HG03521 (cell line): ENCODE measurements at regions not wholly inside any gene's neighbourhood (a gene's known extent, or its start where the extent isn't known, plus 50 kb on each side); places are given as distances from the start of the nearest gene placed in this dataset.
"Not testable (repeated sequence)": the region's sequence is repeated elsewhere in the genome, so short reads cannot be mapped to it uniquely, and the experiment has no call there.

Experiments used
- ATAC-seq: cut with Tn5 transposase; IDR thresholded peaks from one replicate; pipeline ENCODE4 v1.9.1; 2021; ENCODE audit warnings: mild to moderate bottlenecking, moderate library complexity; ENCODE audit not compliant: unreplicated experiment

DNA sequence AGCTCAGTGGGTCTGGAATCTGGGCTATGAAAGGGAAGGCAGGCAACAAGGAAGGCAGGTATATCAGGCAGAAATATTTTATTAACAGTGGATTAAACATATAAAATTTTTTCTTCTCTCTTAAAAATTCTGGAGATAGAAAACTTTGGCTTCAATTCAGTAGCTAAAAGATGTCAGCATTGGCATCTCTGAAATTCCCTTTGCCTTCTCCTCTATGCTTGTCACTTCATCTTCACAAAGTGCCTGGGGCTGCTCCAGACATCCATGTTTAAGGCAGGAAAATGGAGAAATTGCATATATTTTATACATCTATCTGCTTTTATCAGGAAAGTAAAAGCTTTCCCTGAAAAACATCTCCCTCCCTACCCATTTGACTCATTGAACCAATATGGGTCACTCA, 894.1 kb upstream of the API5 start:
- no peak for ATAC-seq

GRCh38 chr11:42422090-42422489, 889.7 kb upstream of the API5 start:
- ATAC-seq = no peak

DNA sequence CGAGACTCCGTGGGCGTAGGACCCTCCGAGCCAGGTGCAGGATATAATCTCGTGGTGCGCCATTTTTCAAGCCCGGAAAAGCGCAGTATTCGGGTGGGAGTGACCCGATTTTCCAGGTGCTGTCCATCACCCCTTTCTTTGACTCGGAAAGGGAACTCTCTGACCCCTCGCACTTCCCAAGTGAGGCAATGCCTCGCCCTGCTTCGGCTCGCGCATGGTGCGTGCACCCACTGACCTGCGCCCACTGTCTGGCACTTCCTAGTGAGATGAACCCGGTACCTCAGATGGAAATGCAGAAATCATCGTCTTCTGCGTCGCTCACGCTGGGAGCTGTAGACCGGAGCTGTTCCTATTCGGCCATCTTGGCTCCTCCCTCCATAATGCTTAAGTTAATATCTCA, 876.9 kb upstream of the API5 start:
- ATAC-seq = not testable (repeated sequence)

GRCh38 chr11:42444406-42444805, 867.4 kb upstream of the API5 start:
- ATAC-seq = no peak

GRCh38 chr11:42462558-42463310, 849.1 kb upstream of the API5 start:
- no peak for ATAC-seq

GRCh38 chr11:42465623-42466022, 846.2 kb upstream of the API5 start:
- ATAC-seq = no peak

DNA sequence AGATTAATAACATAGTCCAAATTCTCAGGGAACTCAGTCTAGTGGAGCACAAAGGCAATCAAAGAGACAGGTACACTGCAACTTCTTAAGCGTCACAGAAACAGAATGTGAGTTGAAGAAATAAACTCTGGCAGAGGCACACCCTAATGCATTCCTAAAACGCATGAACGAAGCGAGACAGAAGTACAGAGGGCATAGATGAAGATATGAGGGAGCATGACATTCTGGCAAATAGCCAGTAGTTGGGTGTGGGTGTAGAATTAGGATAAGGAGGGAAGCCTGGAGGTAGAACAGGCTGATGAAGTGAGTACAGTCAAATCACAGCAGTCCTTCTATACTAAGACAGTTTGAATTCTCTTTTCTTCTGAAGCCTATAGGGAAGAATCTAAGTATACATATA, 838.7 kb upstream of the API5 start:
- no peak for ATAC-seq

GRCh38 chr11:42482822-42483221, 829.0 kb upstream of the API5 start:
- no peak for ATAC-seq

DNA sequence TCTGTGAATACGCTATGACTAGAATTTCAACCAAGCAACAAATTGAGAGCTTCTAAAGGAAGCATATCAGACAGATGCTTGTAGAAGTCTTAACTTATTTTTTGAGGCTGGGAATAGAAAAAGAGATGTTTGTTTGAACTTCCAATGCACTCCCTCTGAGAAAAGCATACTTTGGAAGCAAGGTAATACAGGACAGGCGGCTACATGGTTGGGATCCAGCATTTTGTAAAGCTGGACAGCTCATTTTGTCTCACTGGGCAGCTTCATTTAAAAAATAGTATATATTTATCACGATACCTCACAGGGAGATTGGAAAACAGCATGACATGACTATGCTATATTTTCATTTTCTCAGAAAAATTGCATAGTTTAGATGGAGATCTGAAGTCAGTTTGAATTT, 821.3 kb upstream of the API5 start:
- ATAC-seq = no peak

DNA sequence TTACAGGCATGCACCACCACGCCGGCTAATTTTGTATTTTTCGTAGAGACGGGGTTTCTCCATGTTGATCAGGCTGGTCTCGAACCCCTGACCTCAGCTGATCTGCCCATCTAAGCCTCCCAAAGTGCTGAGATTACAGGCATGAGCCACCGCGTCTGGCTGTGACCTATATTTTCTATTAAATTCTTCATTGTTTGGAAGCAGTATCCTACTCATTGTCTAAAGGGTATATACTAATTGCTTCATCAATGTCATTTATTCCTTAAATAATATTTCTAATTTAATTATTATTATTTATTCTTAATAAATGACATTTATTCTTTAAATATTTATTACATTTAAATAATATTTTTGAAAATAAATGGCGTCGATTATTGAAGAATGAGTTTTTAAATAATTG, 817.3 kb upstream of the API5 start:
- ATAC-seq = no peak

DNA sequence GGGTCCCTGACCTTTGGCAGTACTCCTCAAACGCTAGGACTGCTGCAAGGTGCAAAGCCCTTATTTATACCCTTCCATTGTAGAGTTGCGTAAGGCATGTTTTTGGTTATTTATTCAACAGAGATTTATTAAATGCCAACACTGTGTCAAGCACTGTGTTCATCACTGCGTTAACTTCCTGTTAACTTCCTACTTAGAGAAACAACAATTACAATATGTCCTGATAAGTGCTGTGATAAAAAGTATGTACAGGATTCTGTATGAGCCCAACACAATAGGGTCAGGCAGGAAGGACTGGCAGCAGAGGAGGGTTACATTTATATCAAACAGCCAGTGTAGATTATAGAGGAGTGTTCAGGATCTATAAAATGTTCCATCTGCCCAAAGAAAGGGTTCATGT, 812.8 kb upstream of the API5 start:
- no peak for ATAC-seq

- ATAC-seq = no peak
These were observed 809.6 kb upstream of the API5 start for GRCh38 chr11:42502151-42502550.

- ATAC-seq = no peak
These were observed 789.8 kb upstream of the API5 start for GRCh38 chr11:42521994-42522393.

GRCh38 chr11:42524534-42525227, 787.1 kb upstream of the API5 start:
- peak; percentile 91 for ATAC-seq

DNA sequence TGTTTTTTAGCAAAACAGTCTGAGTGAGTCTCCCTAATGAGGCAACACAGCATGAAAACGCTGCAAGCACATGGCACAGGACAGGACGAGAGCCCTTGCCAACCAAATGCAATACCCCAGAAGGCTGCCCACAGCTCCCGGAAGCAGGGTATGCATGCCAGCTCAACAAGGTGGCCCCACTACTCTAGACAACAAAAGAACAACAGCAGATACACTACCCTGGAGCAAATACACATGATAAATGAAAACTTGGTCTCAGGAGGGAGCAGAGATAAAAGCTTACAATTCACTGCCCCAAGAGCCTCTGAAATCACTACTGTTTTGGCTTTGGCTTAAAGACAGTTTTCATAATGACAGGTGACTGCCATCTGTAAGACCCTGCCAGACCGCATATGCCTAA, 785.4 kb upstream of the API5 start:
- ATAC-seq = no peak

- ATAC-seq = no peak
These were observed 783.3 kb upstream of the API5 start for GRCh38 chr11:42528471-42528870.

DNA sequence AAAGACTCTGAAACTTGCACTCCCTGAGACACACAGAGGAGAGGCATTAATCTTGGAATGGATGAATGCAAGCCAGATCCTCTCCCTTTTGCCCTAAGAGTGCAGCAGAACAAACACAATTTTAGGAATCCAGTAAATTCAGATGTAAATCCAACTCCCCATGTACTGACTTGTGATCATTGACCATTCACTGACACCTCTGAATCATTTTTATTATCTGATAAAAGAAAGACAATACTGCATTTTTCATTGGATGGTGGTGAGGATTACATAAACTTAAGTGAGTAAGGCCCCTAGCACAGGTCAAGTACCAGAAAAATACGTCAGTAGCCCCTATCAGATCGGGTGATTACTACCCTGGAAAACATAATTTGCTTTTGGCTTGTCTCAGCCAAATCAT, 782.9 kb upstream of the API5 start:
- ATAC-seq = no peak

DNA sequence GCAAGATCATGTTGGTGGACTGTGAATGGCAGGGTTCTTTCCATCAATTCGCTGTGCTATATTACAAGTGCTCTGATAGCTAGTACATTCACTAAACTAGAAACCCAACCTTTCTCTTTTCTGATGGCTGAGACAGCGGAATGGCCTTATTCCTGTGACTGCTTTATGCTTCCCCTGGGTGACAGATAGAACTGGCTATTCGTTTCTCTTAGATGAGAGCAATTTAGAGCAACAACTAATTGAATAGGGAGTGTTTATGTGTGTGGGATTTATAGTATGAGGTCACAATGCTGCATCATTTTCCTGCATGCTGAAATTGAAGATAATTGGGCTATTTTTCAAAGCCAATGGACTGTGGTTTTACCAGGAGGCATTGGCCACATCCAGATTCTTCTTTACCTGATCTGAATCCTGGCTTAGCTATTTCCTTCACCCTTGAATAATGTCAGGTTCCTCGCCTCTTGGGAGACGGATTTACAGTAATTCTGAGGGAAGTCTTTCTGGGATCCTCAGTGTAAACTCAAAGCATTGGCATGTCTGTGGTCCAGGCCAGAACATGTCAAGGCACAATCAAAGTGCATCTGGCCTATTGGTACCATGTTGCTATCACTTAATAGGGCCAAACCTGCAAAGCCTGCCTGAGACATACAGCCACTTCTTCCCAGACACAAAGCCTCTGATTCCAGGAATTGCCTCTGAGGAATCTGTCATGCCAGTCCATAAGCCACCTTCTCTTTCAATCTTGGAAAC, 775.0 kb upstream of the API5 start:
- no peak for ATAC-seq

GRCh38 chr11:42542336-42542735, 769.5 kb upstream of the API5 start:
- ATAC-seq = no peak

DNA sequence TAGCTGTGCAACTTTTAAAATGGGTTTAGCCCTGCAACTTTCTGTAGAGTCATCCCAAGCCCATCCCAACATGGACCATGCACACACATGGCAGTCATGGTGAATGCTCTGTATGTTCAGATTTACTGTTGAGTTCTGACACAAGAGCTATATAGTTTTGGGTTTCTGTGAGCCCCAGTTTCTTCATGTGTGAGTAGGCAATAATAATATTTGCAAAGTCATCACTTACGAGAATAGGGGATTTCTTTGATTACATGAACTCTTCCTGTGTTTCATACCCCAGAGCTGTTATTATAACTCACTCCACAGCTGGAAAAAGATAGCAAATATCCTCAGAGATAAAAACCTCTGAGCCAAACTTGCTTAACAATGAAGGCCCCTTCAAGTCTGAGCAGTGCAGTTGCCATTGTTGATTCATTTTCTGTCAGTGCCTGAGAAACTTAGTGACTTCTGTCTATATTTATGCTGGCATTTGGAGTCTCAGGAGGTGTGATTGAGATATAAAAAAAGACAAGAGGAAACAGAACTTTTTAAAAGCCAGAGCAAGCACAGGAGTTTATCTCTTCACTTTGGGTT, 767.9 kb upstream of the API5 start:
- no peak for ATAC-seq

DNA sequence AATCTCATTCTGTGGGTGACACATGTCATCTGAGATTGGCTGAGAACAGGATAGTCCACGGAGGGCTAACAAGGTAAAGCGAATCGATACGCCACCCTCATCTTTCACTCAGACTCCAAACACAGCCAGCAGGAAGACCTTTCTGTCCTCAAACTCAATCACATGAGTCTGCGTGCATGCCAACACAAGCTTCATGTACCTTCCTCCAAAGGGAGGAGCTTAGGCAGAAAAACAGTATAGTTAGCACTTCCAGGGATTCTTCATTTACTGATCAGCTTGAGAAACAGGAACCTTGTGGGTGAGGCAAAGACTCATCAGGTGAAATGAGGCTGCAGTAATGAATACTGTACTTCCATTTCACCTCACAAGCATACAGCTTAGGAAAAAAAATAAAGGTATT, 767.1 kb upstream of the API5 start:
- ATAC-seq = no peak

- no peak for ATAC-seq
These were observed 765.8 kb upstream of the API5 start for GRCh38 chr11:42545954-42546353.
